Lung (tissue), 11 donors: ENCODE measurements at regions not wholly inside any gene's neighbourhood (a gene's known extent, or its start where the extent isn't known, plus 50 kb on each side); places are given as distances from the start of the nearest gene placed in this dataset.
A peak's percentile ranks its signal among the peaks of the same experiment; 100 is the strongest.

Source experiments
- ATAC-seq: fragments of 200-7000 bp; cut with Tn5 transposase; one replicate; pipeline ENCODE4 v1.9.1; 2020; ENCODE audit warnings: moderate number of reproducible peaks; ENCODE audit not compliant: insufficient read depth, low FRiP score
- DNase-seq, 3 donors: peaks; one replicate each; pipeline ENCODE4 v3.0.0-alpha.2; 2013 to 2017
- H3K27ac ChIP-seq, 2 donors: one replicate each; pipeline ENCODE4 v1.5.1; 2013; ENCODE audit warnings: mild to moderate bottlenecking in 2 of 2, moderate library complexity in 2 of 2, control low read depth in 1 of 2, inconsistent platforms in 1 of 2, low read depth in 1 of 2, low read length in 1 of 2
- H3K27me3 ChIP-seq, 3 donors: one replicate each; pipeline ENCODE4 v1.5.1; 2013; ENCODE audit warnings: low read length in 2 of 3; ENCODE audit not compliant: control insufficient read depth in 3 of 3, insufficient read depth in 3 of 3
- H3K36me3 ChIP-seq, 4 donors: one replicate each; pipeline ENCODE4 v1.5.1; 2013; ENCODE audit warnings: low read length in 4 of 4, mild to moderate bottlenecking in 1 of 4, moderate library complexity in 1 of 4; ENCODE audit not compliant: control insufficient read depth in 4 of 4, insufficient read depth in 4 of 4
- H3K4me1 ChIP-seq, 5 donors: one replicate each; pipeline ENCODE4 v1.5.1; 2013; ENCODE audit warnings: low read length in 5 of 5, mild to moderate bottlenecking in 2 of 5, moderate library complexity in 1 of 5; ENCODE audit not compliant: control insufficient read depth in 5 of 5, insufficient read depth in 5 of 5
- H3K4me3 ChIP-seq: one replicate; pipeline ENCODE4 v1.5.1; 2013; ENCODE audit warnings: mild to moderate bottlenecking, control low read depth, moderate library complexity
- H3K9ac ChIP-seq, 2 donors: one replicate each; pipeline ENCODE4 v1.5.1; 2013; ENCODE audit warnings: low read length in 2 of 2, control low read depth in 1 of 2; ENCODE audit not compliant: insufficient read depth in 1 of 2
- H3K9me3 ChIP-seq, 4 donors: one replicate each; pipeline ENCODE4 v1.5.1; 2013; ENCODE audit warnings: low read length in 3 of 4, mild to moderate bottlenecking in 1 of 4, moderate library complexity in 1 of 4; ENCODE audit not compliant: control insufficient read depth in 4 of 4, insufficient read depth in 3 of 4
- CTCF ChIP-seq: IDR thresholded peaks from 2 replicates; pipeline ENCODE4 v1.5.1; 2012; ENCODE audit warnings: mild to moderate bottlenecking; ENCODE audit errors: control extremely low read depth, extremely low read depth
- WGBS, 2 donors: extraction: QIAGEN DNeasy Blood & Tissue Kit; methylation state at CpG; one replicate each; pipeline ENCODE4 v1.1.7; 2013; 5-methylcytosine and 5-hydroxymethylcytosine counted together
- donor health status: control.
- donor health status: control.
- donor health status: Bipolar disorder and iron deficiency.
- donor health status: healthy.
- donor health status: DM: yes; HTN: yes; CAD: no.

- ATAC-seq (no peak), DNase-seq (peak; percentile 53 to 76 (median 66))
- no peaks in the 10 kb centered on the region for H3K9me3 ChIP-seq
- WGBS, 2 donors, result 84 to 90% methylated on average over 5 of the region's 5 CpGs
- H3K27ac ChIP-seq, result no peak overlapping the region
- H3K27me3 ChIP-seq, result no peaks in the 10 kb centered on the region
- no peak for TF ChIP-seq CTCF
- no peak overlapping the region for H3K4me3 ChIP-seq
- H3K4me1 ChIP-seq, result peaks cover 0 to 29% (median 0%) of the 10 kb centered on the region in 5 donors
- H3K9ac ChIP-seq, result no peak overlapping the region
- no peaks in the 10 kb centered on the region for H3K36me3 ChIP-seq
These were observed 218.4 kb downstream of the MREG start for GRCh38 chr2:215794829-215795546.

DNA sequence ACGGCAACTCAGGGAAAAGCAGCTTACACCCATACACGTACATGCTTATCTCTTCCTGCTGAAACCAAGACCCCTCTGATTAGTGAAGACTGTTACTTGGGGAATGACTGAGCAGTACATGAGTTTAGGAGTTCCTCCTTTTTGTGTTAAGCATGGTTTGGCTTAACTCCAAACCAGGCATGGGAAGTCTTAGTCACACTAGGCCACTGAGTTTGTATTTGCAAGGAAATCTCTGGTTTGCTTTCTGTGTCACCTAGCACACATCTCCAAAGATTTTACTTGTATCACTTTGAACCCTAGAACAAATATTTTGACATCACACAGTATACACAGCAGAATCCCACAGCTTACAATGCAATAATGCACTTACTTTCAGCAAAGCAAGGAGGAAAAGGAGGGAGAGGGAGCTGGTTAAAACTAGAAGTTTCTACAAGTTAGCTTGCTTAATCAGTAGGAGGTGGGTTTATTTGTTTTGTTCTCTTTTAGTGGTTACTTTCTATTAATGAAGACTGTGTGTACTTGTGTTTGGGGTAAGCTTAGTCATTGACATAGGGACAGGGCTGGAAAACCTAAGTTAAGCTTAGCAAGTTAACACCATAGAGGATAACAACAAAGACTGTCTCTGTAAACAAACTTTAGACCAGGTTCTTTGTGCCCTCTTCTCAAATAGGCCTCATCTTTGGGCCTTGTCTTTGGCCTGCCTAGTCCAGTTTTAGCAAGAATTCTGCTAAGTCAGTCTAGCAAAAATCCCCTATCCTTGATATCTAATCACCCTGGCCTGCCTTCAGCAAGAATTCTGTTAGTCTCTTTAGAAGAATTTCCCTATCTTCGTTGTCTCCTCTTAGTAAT, 219.4 kb downstream of the MREG start:
- Histone ChIP-seq H3K36me3 (no peaks in the 10 kb centered on the region), H3K27me3 (no peaks in the 10 kb centered on the region), H3K27ac (no peak overlapping the region), H3K4me3 (no peak overlapping the region), H3K9me3 (no peaks in the 10 kb centered on the region), H3K4me1 (peaks cover 0 to 29% (median 0%) of the 10 kb centered on the region in 5 donors), H3K9ac (peak overlapping the region in 1 of 2 donors; percentile 23)
- WGBS, 2 donors, result 49 to 64% methylated on average over 3 of the region's 3 CpGs
- no peak for TF ChIP-seq CTCF
- ATAC-seq (peak; percentile 76), DNase-seq (peak in 2 of 3 donors; percentile 65 to 75)

DNA sequence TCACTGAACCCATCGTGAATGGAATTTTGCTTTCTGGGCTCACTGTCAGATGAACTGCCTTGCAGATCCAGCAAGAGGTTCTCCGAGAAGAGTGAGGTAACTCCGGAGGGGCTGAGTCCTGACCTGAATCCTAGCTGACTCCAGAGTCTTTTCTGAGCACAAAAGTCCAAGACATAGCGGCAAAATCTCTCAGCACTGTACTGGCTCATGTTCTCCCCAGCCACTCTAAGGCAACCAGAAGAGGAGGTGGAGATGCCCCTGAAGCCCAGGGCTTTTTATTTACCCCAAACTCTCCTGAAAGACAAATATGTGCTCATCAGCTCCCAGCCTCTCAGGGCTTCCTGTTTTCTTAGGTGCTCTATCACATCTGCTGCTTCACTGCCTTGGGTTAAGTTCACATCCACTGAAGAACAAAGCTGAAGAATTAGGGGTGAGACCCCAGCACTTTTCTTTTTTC, 221.8 kb downstream of the MREG start:
- Histone ChIP-seq H3K27ac (no peak overlapping the region), H3K36me3 (no peaks in the 10 kb centered on the region), H3K9ac (no peak overlapping the region), H3K4me3 (no peak overlapping the region), H3K27me3 (no peaks in the 10 kb centered on the region), H3K4me1 (peaks cover 0 to 38% (median 5%) of the 10 kb centered on the region in 5 donors), H3K9me3 (no peaks in the 10 kb centered on the region)
- TF ChIP-seq CTCF, result no peak
- no peak for ATAC-seq
- 87 to 95% methylated on average over 4 of the region's 4 CpGs for WGBS, 2 donors
- no peak for DNase-seq
